ENCODE measurements at regions not wholly inside any gene's neighbourhood (a gene's known extent, or its start where the extent isn't known, plus 50 kb on each side); places are given as distances from the start of the nearest gene placed in this dataset.

- TF ChIP-seq CTCF (IDR thresholded peaks at IDR 0.05): no peak
- no peak for TF ChIP-seq ZFX (IDR thresholded peaks at IDR 0.05; ENCODE audit: borderline replicate concordance)
These were observed 741.5 kb upstream of the SLC39A10 start for GRCh38 chr2:194915485-194915884.

Measured in 22Rv1 (cell line).